ENCODE measurements at regions not wholly inside any gene's neighbourhood (a gene's known extent, or its start where the extent isn't known, plus 50 kb on each side); places are given as distances from the start of the nearest gene placed in this dataset.

- TF ChIP-seq, protein P1, sequence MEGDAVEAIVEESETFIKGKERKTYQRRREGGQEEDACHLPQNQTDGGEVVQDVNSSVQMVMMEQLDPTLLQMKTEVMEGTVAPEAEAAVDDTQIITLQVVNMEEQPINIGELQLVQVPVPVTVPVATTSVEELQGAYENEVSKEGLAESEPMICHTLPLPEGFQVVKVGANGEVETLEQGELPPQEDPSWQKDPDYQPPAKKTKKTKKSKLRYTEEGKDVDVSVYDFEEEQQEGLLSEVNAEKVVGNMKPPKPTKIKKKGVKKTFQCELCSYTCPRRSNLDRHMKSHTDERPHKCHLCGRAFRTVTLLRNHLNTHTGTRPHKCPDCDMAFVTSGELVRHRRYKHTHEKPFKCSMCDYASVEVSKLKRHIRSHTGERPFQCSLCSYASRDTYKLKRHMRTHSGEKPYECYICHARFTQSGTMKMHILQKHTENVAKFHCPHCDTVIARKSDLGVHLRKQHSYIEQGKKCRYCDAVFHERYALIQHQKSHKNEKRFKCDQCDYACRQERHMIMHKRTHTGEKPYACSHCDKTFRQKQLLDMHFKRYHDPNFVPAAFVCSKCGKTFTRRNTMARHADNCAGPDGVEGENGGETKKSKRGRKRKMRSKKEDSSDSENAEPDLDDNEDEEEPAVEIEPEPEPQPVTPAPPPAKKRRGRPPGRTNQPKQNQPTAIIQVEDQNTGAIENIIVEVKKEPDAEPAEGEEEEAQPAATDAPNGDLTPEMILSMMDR (IDR thresholded peaks at IDR 0.05) = no peak
- no peak for TF ChIP-seq RFX5 (IDR thresholded peaks at IDR 0.05; ENCODE audit: low read length)
- TF ChIP-seq GABPA (IDR thresholded peaks at IDR 0.05; ENCODE audit: low read depth) = no peak
- TF ChIP-seq, protein P2, sequence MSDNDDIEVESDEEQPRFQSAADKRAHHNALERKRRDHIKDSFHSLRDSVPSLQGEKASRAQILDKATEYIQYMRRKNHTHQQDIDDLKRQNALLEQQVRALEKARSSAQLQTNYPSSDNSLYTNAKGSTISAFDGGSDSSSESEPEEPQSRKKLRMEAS (IDR thresholded peaks at IDR 0.05; ENCODE audit: low read depth) = no peak
- TF ChIP-seq RXRA (IDR thresholded peaks at IDR 0.05; ENCODE audit: borderline replicate concordance, low read depth) = no peak
- no peak for TF ChIP-seq POLR2AphosphoS5 (IDR thresholded peaks at IDR 0.05; ENCODE audit: low read depth, low read length)
Observed at GRCh38 chr9:116064970-116065369, 88.6 kb upstream of the PAPPA start.

Data from SK-N-SH (cell line).